ENCODE measurements at regions not wholly inside any gene's neighbourhood (a gene's known extent, or its start where the extent isn't known, plus 50 kb on each side); places are given as distances from the start of the nearest gene placed in this dataset.

GRCh38 chr13:91295712-91296410 lies 51.6 kb upstream of the MIR17HG start:
- TF ChIP-seq CTCF (IDR thresholded peaks at IDR 0.05; ENCODE audit: insufficient read depth, low read length) (no peak), GABPA (IDR thresholded peaks at IDR 0.05; ENCODE audit: low read depth) (no peak)
